Stimulated activated CD8-positive, alpha-beta memory T cell treated with anti-CD3 and anti-CD28 coated beads, Interleukin-15, amount 100 ng/mL, for 24 hours (primary cell): ENCODE measurements at regions not wholly inside any gene's neighbourhood (a gene's known extent, or its start where the extent isn't known, plus 50 kb on each side); places are given as distances from the start of the nearest gene placed in this dataset.
"Not testable (repeated sequence)": the region's sequence is repeated elsewhere in the genome, so short reads cannot be mapped to it uniquely, and the experiment has no call there.

Experiments used
- DNase-seq: peaks from one replicate; pipeline ENCODE4 v3.0.0-alpha.2; 2020; ENCODE audit warnings: low read depth

GRCh38 chr3:104396974-104397669 lies 969.6 kb upstream of the ALCAM start:
- DNase-seq = no peak

- DNase-seq = no peak
Observed at GRCh38 chr3:104397713-104398112, 969.0 kb upstream of the ALCAM start.

GRCh38 chr3:104402902-104403301 lies 963.8 kb upstream of the ALCAM start:
- DNase-seq = no peak

- DNase-seq = no peak
Observed at GRCh38 chr3:104411757-104412156, 955.0 kb upstream of the ALCAM start.

GRCh38 chr3:104412608-104413580 lies 953.8 kb upstream of the ALCAM start:
- DNase-seq = no peak

GRCh38 chr3:104428337-104428925 lies 938.3 kb upstream of the ALCAM start:
- DNase-seq = no peak

GRCh38 chr3:104429727-104430126 lies 937.0 kb upstream of the ALCAM start:
- DNase-seq = no peak

- DNase-seq = no peak
Observed at GRCh38 chr3:104436506-104436905, 930.2 kb upstream of the ALCAM start.

- DNase-seq = no peak
Observed at GRCh38 chr3:104437131-104437750, 929.5 kb upstream of the ALCAM start.

- DNase-seq = no peak
Observed at GRCh38 chr3:104437891-104438290, 928.8 kb upstream of the ALCAM start.

- DNase-seq = no peak
Observed at GRCh38 chr3:104438706-104439105, 928.0 kb upstream of the ALCAM start.

- DNase-seq = not testable (repeated sequence)
Observed at GRCh38 chr3:104445252-104445919, 921.3 kb upstream of the ALCAM start.

- DNase-seq = no peak
Observed at GRCh38 chr3:104447681-104448080, 919.0 kb upstream of the ALCAM start.

- DNase-seq = no peak
Observed at GRCh38 chr3:104452697-104453096, 914.0 kb upstream of the ALCAM start.

GRCh38 chr3:104458657-104459056 lies 908.1 kb upstream of the ALCAM start:
- no peak for DNase-seq

- DNase-seq = no peak
Observed at GRCh38 chr3:104460477-104461406, 906.0 kb upstream of the ALCAM start.

GRCh38 chr3:104461431-104461830 lies 905.3 kb upstream of the ALCAM start:
- no peak for DNase-seq

- DNase-seq = no peak
Observed at GRCh38 chr3:104472221-104472620, 894.5 kb upstream of the ALCAM start.

GRCh38 chr3:104474011-104474410 lies 892.7 kb upstream of the ALCAM start:
- DNase-seq = no peak

GRCh38 chr3:104503022-104503421 lies 863.7 kb upstream of the ALCAM start:
- no peak for DNase-seq
